AG10803 (cell line): ENCODE measurements at regions not wholly inside any gene's neighbourhood (a gene's known extent, or its start where the extent isn't known, plus 50 kb on each side); places are given as distances from the start of the nearest gene placed in this dataset.

Experiments
- DNase-seq: peaks from one replicate; pipeline ENCODE4 v3.0.0; 2010; ENCODE audit warnings: low read depth
- H3K4me3 ChIP-seq: 2 replicates; pipeline ENCODE4 v1.5.1; 2011; ENCODE audit warnings: mild to moderate bottlenecking, low read length, control low read depth
- CTCF ChIP-seq: conservative IDR thresholded peaks from 2 replicates; pipeline ENCODE4 v1.5.1; 2011; ENCODE audit warnings: mild to moderate bottlenecking, low read length, control low read depth, inconsistent platforms

DNA sequence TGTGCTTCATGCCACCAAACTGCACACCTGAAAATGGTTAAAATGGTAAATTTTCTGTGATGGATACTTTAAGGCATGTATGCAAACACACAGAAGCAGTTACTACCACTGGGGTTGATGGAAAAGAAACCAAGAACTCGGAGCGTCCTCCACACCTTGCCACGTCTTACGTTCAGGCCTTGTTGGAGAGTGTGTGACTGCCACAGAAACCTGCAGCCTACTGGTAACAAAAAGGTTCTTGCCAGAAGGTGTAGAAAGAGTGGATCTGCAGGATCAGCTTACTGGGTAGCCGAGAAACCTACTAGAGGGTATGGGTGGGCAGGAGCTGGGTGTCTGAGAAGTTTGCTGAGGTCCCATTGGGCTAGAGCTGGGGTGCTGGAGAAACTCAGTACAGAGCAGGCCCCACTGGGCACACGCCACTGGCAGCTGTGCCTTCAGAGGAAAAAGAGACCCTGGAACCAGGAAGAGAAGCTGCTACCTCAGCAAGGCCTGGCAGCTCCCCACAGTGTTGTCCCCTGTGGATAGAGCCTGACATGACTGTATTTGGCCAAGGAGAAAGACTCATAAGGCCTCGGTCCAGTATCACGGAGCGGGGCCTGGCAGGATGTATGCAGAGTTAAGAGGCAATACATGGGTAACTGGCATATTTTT, 204.6 kb downstream of the SEC14L1 start:
- H3K4me3 ChIP-seq: no peak overlapping the region
- no peak for DNase-seq
- TF ChIP-seq CTCF: no peak

GRCh38 chr17:77346765-77347164, 206.0 kb downstream of the SEC14L1 start:
- DNase-seq: no peak
- no peak overlapping the region for H3K4me3 ChIP-seq
- no peak for TF ChIP-seq CTCF

DNA sequence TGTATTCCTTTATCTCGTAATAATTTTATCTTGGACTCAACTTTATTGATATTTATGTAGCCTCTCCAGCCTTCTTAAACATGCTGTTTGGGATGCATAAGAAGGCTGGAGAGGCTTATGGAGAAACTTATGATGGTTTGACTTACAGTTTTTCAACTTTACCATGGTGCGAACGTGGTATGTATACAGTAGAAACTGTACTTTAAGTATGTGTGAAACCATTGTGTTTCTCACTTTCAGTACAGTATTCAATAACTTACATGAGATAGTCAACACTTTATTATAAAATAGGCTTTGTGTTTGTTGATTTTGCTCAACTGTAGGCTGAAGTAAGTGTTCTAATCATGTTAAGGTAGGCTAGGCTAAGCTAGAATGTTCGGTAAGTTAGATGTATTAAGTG, 206.8 kb downstream of the SEC14L1 start:
- H3K4me3 ChIP-seq: no peak overlapping the region
- no peak for TF ChIP-seq CTCF
- no peak for DNase-seq

DNA sequence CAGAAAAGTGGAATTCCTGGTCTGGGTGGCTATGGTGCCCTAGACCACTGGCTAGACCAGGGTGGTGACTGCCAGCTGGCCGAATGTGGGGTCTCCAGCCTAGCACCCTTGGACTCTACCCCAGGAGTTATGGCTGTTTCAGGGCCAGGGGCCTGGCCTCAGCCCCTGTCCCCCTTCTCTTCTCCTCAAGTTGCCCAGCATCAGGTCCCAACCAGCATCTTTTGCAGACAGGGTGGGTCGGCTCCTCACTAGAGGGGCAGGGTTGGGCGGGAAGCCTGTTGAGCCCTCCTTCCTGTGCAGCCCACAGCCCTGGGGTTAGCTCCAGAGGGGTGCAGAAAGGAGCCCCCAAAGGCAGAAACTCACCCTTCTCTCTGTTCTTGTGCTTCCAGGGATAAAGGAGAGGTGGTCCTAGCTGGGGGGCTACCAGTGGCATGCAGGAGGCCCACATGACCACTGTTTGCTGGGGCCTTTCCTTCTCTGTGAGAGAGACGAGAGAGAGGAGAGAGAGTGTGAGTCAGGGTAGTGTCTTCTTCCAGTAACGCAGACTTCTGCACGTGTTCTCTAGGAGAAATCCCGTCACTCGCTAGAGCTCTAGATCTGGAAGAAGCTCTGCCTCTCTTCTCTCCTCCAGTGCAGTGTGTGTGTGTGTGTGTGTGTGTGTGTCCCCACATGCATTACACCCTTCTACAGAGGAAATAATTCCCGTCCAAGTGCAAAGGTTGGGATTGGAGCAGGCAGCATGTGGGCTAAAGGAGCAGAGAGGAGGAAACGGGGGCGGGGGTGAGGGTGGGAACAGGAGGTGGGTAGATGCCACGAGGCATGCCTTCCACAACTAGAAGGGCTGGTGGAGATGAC, 209.4 kb downstream of the SEC14L1 start:
- H3K4me3 ChIP-seq: no peak overlapping the region
- peak; percentile 83 for DNase-seq

GRCh38 chr17:77352441-77352840, 211.7 kb downstream of the SEC14L1 start:
- no peak overlapping the region for H3K4me3 ChIP-seq
- no peak for DNase-seq
- no peak for TF ChIP-seq CTCF

More for the DNA sequence above, 209.4 kb downstream of the SEC14L1 start:
- no peak for TF ChIP-seq CTCF

DNA sequence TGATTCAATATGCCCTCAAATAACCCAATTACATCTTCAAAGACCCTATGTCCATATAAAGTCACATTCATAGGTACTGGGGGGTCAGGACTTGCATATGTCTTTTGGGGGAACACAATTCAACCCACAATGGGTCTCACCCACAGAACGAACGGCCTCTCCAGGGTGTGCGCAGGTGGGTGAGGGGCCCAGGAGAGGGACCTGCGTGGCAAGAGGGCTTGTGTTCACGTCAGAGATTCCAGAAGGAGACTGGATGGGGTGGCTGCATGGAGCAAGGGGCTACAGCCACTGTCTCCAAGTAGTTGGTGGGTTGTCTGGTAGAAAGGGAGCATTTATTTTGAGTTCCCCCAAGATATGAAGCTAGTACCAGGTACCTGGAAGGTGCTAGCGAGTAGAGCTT, 212.2 kb downstream of the SEC14L1 start:
- no peak for TF ChIP-seq CTCF
- DNase-seq: no peak

More for the DNA sequence above, 212.2 kb downstream of the SEC14L1 start:
- H3K4me3 ChIP-seq: no peak overlapping the region
